Tibial nerve (tissue), 4 donors: ENCODE measurements at regions not wholly inside any gene's neighbourhood (a gene's known extent, or its start where the extent isn't known, plus 50 kb on each side); places are given as distances from the start of the nearest gene placed in this dataset.

ENCODE experiments used
- DNase-seq, 2 donors: peaks; one replicate each; pipeline ENCODE4 v3.0.0-alpha.2; 2019; ENCODE audit warnings: low spot score in 2 of 2
- H3K27ac ChIP-seq, 4 donors: fragments of 200-600 bp; sonication (generic) in 3 of 4; one replicate each; pipeline ENCODE4 v1.5.1; 2017 to 2019; ENCODE audit warnings: mild to moderate bottlenecking in 1 of 4
- H3K27me3 ChIP-seq, 2 donors: fragments of 200-600 bp; sonication (generic) in 1 of 2; one replicate each; pipeline versions ENCODE4 v1.5.1 to v1.6.0; 2017 to 2019
- H3K36me3 ChIP-seq, 3 donors: fragments of 200-600 bp; sonication (generic); one replicate each; pipeline ENCODE4 v1.5.1; 2018 to 2019
- H3K4me1 ChIP-seq, 4 donors: fragments of 200-600 bp; sonication (generic) in 3 of 4; one replicate each; pipeline ENCODE4 v1.5.1; 2017 to 2019
- H3K4me3 ChIP-seq, 4 donors: fragments of 200-600 bp; sonication (generic) in 3 of 4; one replicate each; pipeline ENCODE4 v1.5.1; 2017 to 2019; ENCODE audit warnings: mild to moderate bottlenecking in 1 of 4, moderate library complexity in 1 of 4
- H3K9me3 ChIP-seq, 4 donors: fragments of 200-600 bp; sonication (generic) in 3 of 4; one replicate each; pipeline ENCODE4 v1.5.1; 2017 to 2019
- CTCF ChIP-seq, 5 experiments: fragments of 200-600 bp in 3 of 5; fragments of 450-650 bp in 2 of 5; sonication (generic) in 3 of 5; IDR thresholded peaks; one replicate each; pipeline ENCODE4 v1.5.1; 2016 to 2019; ENCODE audit warnings: antibody characterized with exemption in 5 of 5, mild to moderate bottlenecking in 3 of 5, moderate library complexity in 2 of 5
- EP300 ChIP-seq, 2 donors: sonication (generic); formaldehyde crosslinking; IDR thresholded peaks; one replicate each; pipeline ENCODE4 v1.6.1; 2017; ENCODE audit warnings: antibody characterized with exemption in 2 of 2, mild to moderate bottlenecking in 1 of 2
- POLR2A ChIP-seq, 2 donors: fragments of 450-650 bp; IDR thresholded peaks; one replicate each; pipeline ENCODE4 v1.6.1; 2017; ENCODE audit warnings: antibody characterized with exemption in 2 of 2, mild to moderate bottlenecking in 2 of 2, moderate library complexity in 2 of 2
- WGBS, 2 donors: methylation state at CpG; one replicate each; pipeline ENCODE4 v1.1.5; 2018; 5-methylcytosine and 5-hydroxymethylcytosine counted together

- H3K27ac ChIP-seq = no peak overlapping the region
- H3K4me1 ChIP-seq = no peaks in the 10 kb centered on the region
- TF ChIP-seq EP300 (IDR thresholded peaks at IDR 0.05) (no peak), CTCF (IDR thresholded peaks at IDR 0.05) (no peak), POLR2A (IDR thresholded peaks at IDR 0.05) (no peak)
- WGBS, 2 donors = 84 to 93% methylated on average over 3 of the region's 3 CpGs
- H3K27me3 ChIP-seq = peaks cover 0 to 4% of the 10 kb centered on the region in 2 donors
- no peak for DNase-seq
- no peaks in the 10 kb centered on the region for H3K36me3 ChIP-seq
- H3K9me3 ChIP-seq = no peaks in the 10 kb centered on the region
- no peak overlapping the region for H3K4me3 ChIP-seq
Measured at GRCh38 chr1:244165021-244165420, 113.9 kb downstream of the ZBTB18 start.

GRCh38 chr1:244165701-244166100 lies 114.6 kb downstream of the ZBTB18 start:
- Histone ChIP-seq H3K27ac (no peak overlapping the region), H3K27me3 (peaks cover 0 to 4% of the 10 kb centered on the region in 2 donors), H3K36me3 (no peaks in the 10 kb centered on the region), H3K9me3 (no peaks in the 10 kb centered on the region), H3K4me3 (no peak overlapping the region), H3K4me1 (no peaks in the 10 kb centered on the region)
- WGBS, 2 donors = 90 to 98% methylated on average over 2 of the region's 2 CpGs
- DNase-seq = no peak
- TF ChIP-seq CTCF (IDR thresholded peaks at IDR 0.05) = no peak
- TF ChIP-seq EP300 (IDR thresholded peaks at IDR 0.05) = no peak
- TF ChIP-seq POLR2A (IDR thresholded peaks at IDR 0.05) = no peak

GRCh38 chr1:244171241-244171985 lies 120.3 kb downstream of the ZBTB18 start:
- H3K36me3 ChIP-seq = no peaks in the 10 kb centered on the region
- TF ChIP-seq EP300 (IDR thresholded peaks at IDR 0.05) (no peak), POLR2A (IDR thresholded peaks at IDR 0.05) (no peak), CTCF (IDR thresholded peaks at IDR 0.05) (no peak)
- H3K4me1 ChIP-seq = no peaks in the 10 kb centered on the region
- no peak overlapping the region for H3K4me3 ChIP-seq
- no peak overlapping the region for H3K27ac ChIP-seq
- H3K9me3 ChIP-seq = no peaks in the 10 kb centered on the region
- DNase-seq = no peak
- H3K27me3 ChIP-seq = no peaks in the 10 kb centered on the region
- 68 to 72% methylated on average over 7 of the region's 7 CpGs for WGBS, 2 donors

- H3K4me3 ChIP-seq = no peak overlapping the region
- no peaks in the 10 kb centered on the region for H3K9me3 ChIP-seq
- H3K27me3 ChIP-seq = no peaks in the 10 kb centered on the region
- H3K27ac ChIP-seq = no peak overlapping the region
- H3K36me3 ChIP-seq = no peaks in the 10 kb centered on the region
- no peaks in the 10 kb centered on the region for H3K4me1 ChIP-seq
- TF ChIP-seq EP300 (IDR thresholded peaks at IDR 0.05) (no peak), POLR2A (IDR thresholded peaks at IDR 0.05) (no peak), CTCF (IDR thresholded peaks at IDR 0.05) (no peak)
- no peak for DNase-seq
- 83 to 84% methylated on average over 4 of the region's 4 CpGs for WGBS, 2 donors
Measured at GRCh38 chr1:244173240-244173639, 122.2 kb downstream of the ZBTB18 start.

GRCh38 chr1:244173769-244174168 lies 122.7 kb downstream of the ZBTB18 start:
- H3K27me3 ChIP-seq = no peaks in the 10 kb centered on the region
- no peak for TF ChIP-seq CTCF (IDR thresholded peaks at IDR 0.05)
- no peak for TF ChIP-seq EP300 (IDR thresholded peaks at IDR 0.05)
- TF ChIP-seq POLR2A (IDR thresholded peaks at IDR 0.05) = no peak
- no peaks in the 10 kb centered on the region for H3K36me3 ChIP-seq
- no peaks in the 10 kb centered on the region for H3K4me1 ChIP-seq
- no peaks in the 10 kb centered on the region for H3K9me3 ChIP-seq
- WGBS, 2 donors = 52 to 63% methylated on average over 6 of the region's 6 CpGs
- H3K4me3 ChIP-seq = no peak overlapping the region
- no peak overlapping the region for H3K27ac ChIP-seq
- no peak for DNase-seq
